WTC11 (cell line): ENCODE measurements at regions not wholly inside any gene's neighbourhood (a gene's known extent, or its start where the extent isn't known, plus 50 kb on each side); places are given as distances from the start of the nearest gene placed in this dataset.

Source experiments
- ATAC-seq: fragments of 200-7000 bp; cut with Tn5 transposase; 2 replicates; pipeline ENCODE4 v1.10.0; 2021; ENCODE audit warnings: mild to moderate bottlenecking, moderate library complexity
- CTCF ChIA-PET: fragments of 300-600 bp; sonication (Branson Sonifier 250); formaldehyde crosslinking; loops from one replicate; lab custom pipeline; 2021; ENCODE audit warnings: antibody characterized with exemption; lab: Charles Lee
- POLR2A ChIA-PET: fragments of 350-600 bp; sonication (Branson Sonifier 250); formaldehyde crosslinking; loops from one replicate; lab custom pipeline; 2021; ENCODE audit warnings: antibody characterized with exemption; lab: Charles Lee
- DNase-seq: peaks from one replicate; pipeline ENCODE4 v3.0.0; 2021; ENCODE audit warnings: low spot score
- H3K27ac Mint-ChIP-seq: 2 replicates; pipeline ENCODE4 v1.8.0; 2021; ENCODE audit warnings: mixed read lengths
- H3K27me3 Mint-ChIP-seq: 2 replicates; pipeline ENCODE4 v1.8.0; 2021; ENCODE audit warnings: low read depth, mild to moderate bottlenecking, moderate library complexity, mixed read lengths
- H3K36me3 Mint-ChIP-seq: 2 replicates; pipeline ENCODE4 v1.8.0; 2021; ENCODE audit warnings: mixed read lengths
- H3K4me1 Mint-ChIP-seq: 2 replicates; pipeline ENCODE4 v1.8.0; 2022; ENCODE audit warnings: mixed read lengths
- H3K4me3 Mint-ChIP-seq: 2 replicates; pipeline ENCODE4 v1.8.0; 2021; ENCODE audit warnings: mild to moderate bottlenecking, moderate library complexity, mixed read lengths
- H3K9me3 Mint-ChIP-seq: 2 replicates; pipeline ENCODE4 v1.8.0; 2021; ENCODE audit warnings: mixed read lengths
- CREM ChIP-seq: sonication (generic); formaldehyde crosslinking; IDR thresholded peaks from 2 replicates; pipeline ENCODE4 v1.8.1; 2022; ENCODE audit warnings: mild to moderate bottlenecking, missing genetic modification reagents, moderate library complexity
- EMX1 ChIP-seq: fragments of 250-450 bp; sonication (Bioruptor Pico); IDR thresholded peaks from 2 replicates; pipeline ENCODE4 v1.8.0; 2021; ENCODE audit warnings: mild to moderate bottlenecking
- ETV6 ChIP-seq: sonication (generic); formaldehyde crosslinking; IDR thresholded peaks from 2 replicates; pipeline ENCODE4 v1.8.1; 2022; ENCODE audit warnings: mild to moderate bottlenecking, missing genetic modification reagents
- FOXP1 ChIP-seq: sonication (generic); formaldehyde crosslinking; IDR thresholded peaks from 2 replicates; pipeline ENCODE4 v1.8.0; 2022; ENCODE audit warnings: missing genetic modification reagents, mild to moderate bottlenecking, moderate library complexity, borderline replicate concordance
- FOXP4 ChIP-seq: sonication (generic); formaldehyde crosslinking; IDR thresholded peaks from 2 replicates; pipeline ENCODE4 v1.8.0; 2022; ENCODE audit warnings: mild to moderate bottlenecking, missing genetic modification reagents
- GRHL2 ChIP-seq: fragments of 250-450 bp; sonication (Bioruptor Pico); IDR thresholded peaks from 2 replicates; pipeline ENCODE4 v1.8.0; 2022; ENCODE audit warnings: mild to moderate bottlenecking, moderate library complexity; ENCODE audit not compliant: insufficient replicate concordance, severe bottlenecking
- GTF2I ChIP-seq: fragments of 250-450 bp; sonication (Bioruptor Pico); conservative IDR thresholded peaks from 2 replicates; pipeline ENCODE4 v1.4.0; 2021; ENCODE audit warnings: mild to moderate bottlenecking
- JAZF1 ChIP-seq: fragments of 250-450 bp; sonication (Bioruptor Pico); IDR thresholded peaks from 2 replicates; pipeline ENCODE4 v1.9.0; 2021; ENCODE audit warnings: moderate library complexity, mild to moderate bottlenecking, inconsistent platforms
- KAT7 ChIP-seq: sonication (generic); formaldehyde crosslinking; IDR thresholded peaks from 2 replicates; pipeline ENCODE4 v1.8.1; 2023; ENCODE audit warnings: missing genetic modification reagents, mild to moderate bottlenecking, borderline replicate concordance
- MLX ChIP-seq: sonication (generic); formaldehyde crosslinking; IDR thresholded peaks from 2 replicates; pipeline ENCODE4 v1.8.1; 2023; ENCODE audit warnings: mild to moderate bottlenecking, missing genetic modification reagents, moderate library complexity
- MYBL2 ChIP-seq: sonication (generic); formaldehyde crosslinking; IDR thresholded peaks from 2 replicates; pipeline ENCODE4 v1.8.1; 2023; ENCODE audit warnings: mild to moderate bottlenecking, moderate library complexity, missing genetic modification reagents
- PREB ChIP-seq: sonication (generic); formaldehyde crosslinking; IDR thresholded peaks from 2 replicates; pipeline ENCODE4 v1.8.1; 2022; ENCODE audit warnings: mild to moderate bottlenecking, missing genetic modification reagents, moderate library complexity, borderline replicate concordance
- RORB ChIP-seq: fragments of 250-450 bp; sonication (Bioruptor Pico); IDR thresholded peaks from 2 replicates; pipeline ENCODE4 v1.9.0; 2021; ENCODE audit warnings: mild to moderate bottlenecking
- SMAD4 ChIP-seq: sonication (generic); formaldehyde crosslinking; IDR thresholded peaks from 2 replicates; pipeline ENCODE4 v1.8.0; 2022; ENCODE audit warnings: mild to moderate bottlenecking, missing genetic modification reagents
- SOX15 ChIP-seq: fragments of 250-450 bp; sonication (Bioruptor Pico); IDR thresholded peaks from 2 replicates; pipeline ENCODE4 v1.9.0; 2021; ENCODE audit warnings: mild to moderate bottlenecking
- TCF7 ChIP-seq: sonication (generic); formaldehyde crosslinking; IDR thresholded peaks from 2 replicates; pipeline ENCODE4 v1.8.0; 2022; ENCODE audit warnings: mild to moderate bottlenecking, low read depth, missing genetic modification reagents, moderate library complexity
- ZNF121 ChIP-seq: sonication (generic); formaldehyde crosslinking; IDR thresholded peaks from 2 replicates; pipeline ENCODE4 v1.8.0; 2023; ENCODE audit warnings: missing genetic modification reagents
- ZNF263 ChIP-seq: sonication (generic); formaldehyde crosslinking; IDR thresholded peaks from 2 replicates; pipeline ENCODE4 v1.8.1; 2022; ENCODE audit warnings: low read depth, mild to moderate bottlenecking, moderate library complexity, missing genetic modification reagents
- ZNF317 ChIP-seq: sonication (generic); formaldehyde crosslinking; IDR thresholded peaks from 2 replicates; pipeline ENCODE4 v1.8.1; 2023; ENCODE audit warnings: low read depth, mild to moderate bottlenecking, moderate library complexity, missing genetic modification reagents, borderline replicate concordance
- TF ChIP-seq, protein P1 (sequence below): sonication (generic); formaldehyde crosslinking; IDR thresholded peaks from 2 replicates; pipeline ENCODE4 v1.8.1; 2022; ENCODE audit warnings: low read depth, missing genetic modification reagents, borderline replicate concordance
- TF ChIP-seq, protein P2 (sequence below): sonication (generic); formaldehyde crosslinking; IDR thresholded peaks from 2 replicates; pipeline ENCODE4 v1.8.1; 2023; ENCODE audit warnings: mild to moderate bottlenecking, moderate library complexity, missing genetic modification reagents

GRCh38 chr5:121366515-121366914 lies 485.2 kb upstream of the FTMT start:
- POLR2A ChIA-PET = no interaction called here
- no peak for TF ChIP-seq GTF2I (CRISPR knock-in tag)
- TF ChIP-seq ZNF263 (CRISPR knock-in tag) = no peak
- no peak for TF ChIP-seq KAT7 (CRISPR knock-in tag)
- TF ChIP-seq, protein P1, sequence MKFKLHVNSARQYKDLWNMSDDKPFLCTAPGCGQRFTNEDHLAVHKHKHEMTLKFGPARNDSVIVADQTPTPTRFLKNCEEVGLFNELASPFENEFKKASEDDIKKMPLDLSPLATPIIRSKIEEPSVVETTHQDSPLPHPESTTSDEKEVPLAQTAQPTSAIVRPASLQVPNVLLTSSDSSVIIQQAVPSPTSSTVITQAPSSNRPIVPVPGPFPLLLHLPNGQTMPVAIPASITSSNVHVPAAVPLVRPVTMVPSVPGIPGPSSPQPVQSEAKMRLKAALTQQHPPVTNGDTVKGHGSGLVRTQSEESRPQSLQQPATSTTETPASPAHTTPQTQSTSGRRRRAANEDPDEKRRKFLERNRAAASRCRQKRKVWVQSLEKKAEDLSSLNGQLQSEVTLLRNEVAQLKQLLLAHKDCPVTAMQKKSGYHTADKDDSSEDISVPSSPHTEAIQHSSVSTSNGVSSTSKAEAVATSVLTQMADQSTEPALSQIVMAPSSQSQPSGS = no peak
- no peak for TF ChIP-seq GRHL2 (CRISPR knock-in tag)
- TF ChIP-seq RORB (CRISPR knock-in tag) = no peak
- no peak for TF ChIP-seq MYBL2 (CRISPR knock-in tag)
- TF ChIP-seq TCF7 (CRISPR knock-in tag) = no peak
- TF ChIP-seq, all 79 proteins: peak for 0
- no peaks in the 10 kb centered on the region for H3K36me3 Mint-ChIP-seq
- H3K27ac Mint-ChIP-seq = no peak overlapping the region
- H3K9me3 Mint-ChIP-seq = no peaks in the 10 kb centered on the region
- H3K4me1 Mint-ChIP-seq = no peaks in the 10 kb centered on the region
- CTCF ChIA-PET = no interaction called here
- ATAC-seq (no peak), DNase-seq (no peak)
- no peaks in the 10 kb centered on the region for H3K27me3 Mint-ChIP-seq
- no peak overlapping the region for H3K4me3 Mint-ChIP-seq

DNA sequence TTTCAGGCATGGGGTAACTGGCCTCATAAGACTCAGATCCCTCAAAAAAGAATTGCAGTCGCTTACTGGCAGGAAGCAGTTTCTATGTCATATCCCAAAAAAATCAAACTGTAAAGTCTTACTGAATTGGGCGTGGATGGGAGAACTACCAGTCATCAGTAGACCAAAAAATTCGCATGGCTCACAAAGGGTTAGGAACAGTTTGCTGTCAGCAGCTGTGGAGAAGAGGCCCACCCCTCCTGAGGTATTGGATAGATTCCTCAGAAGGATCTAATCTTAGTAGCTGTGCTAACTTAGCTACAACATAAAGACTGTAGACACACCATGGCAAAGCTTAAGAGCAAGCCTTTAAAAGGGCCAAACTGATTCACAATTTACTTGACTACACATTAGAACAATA lies 478.3 kb upstream of the FTMT start:
- POLR2A ChIA-PET = no interaction called here

DNA sequence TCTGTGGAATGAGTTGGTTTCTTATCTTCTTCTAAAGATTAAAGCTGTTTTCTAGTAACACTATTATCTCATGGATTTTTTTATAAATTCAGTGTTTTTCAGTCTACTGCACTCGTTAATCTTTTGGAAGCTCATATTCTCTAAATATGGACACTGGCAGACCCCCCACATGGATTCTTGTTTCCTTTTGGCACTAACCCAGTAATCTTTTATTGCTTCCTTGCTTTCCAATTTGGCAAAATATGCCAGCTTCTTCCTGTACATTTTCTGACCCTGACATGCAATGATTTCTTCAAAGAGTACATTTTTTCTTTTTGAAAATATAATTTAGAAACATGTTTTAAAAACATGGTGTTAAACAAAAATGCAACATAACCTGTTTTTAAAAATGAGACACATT lies 474.2 kb upstream of the FTMT start:
- no peaks in the 10 kb centered on the region for H3K36me3 Mint-ChIP-seq
- H3K4me3 Mint-ChIP-seq = no peak overlapping the region
- ATAC-seq (no peak), DNase-seq (no peak)
- no peaks in the 10 kb centered on the region for H3K9me3 Mint-ChIP-seq
- H3K4me1 Mint-ChIP-seq = peaks cover 10% of the 10 kb centered on the region; the same call in 1 of the 2 replicates
- H3K27me3 Mint-ChIP-seq = no peaks in the 10 kb centered on the region
- no peak overlapping the region for H3K27ac Mint-ChIP-seq
- ChIA-PET CTCF (no interaction called here), POLR2A (interaction anchor here (0.6 kb wide), 1 partner anchor 465 kb away, joined by 3 read pairs; no protein-coding TSS in a partner anchor)
- no peak for TF ChIP-seq FOXP4 (CRISPR knock-in tag)
- no peak for TF ChIP-seq ZNF317 (CRISPR knock-in tag)
- TF ChIP-seq MYBL2 (CRISPR knock-in tag) = no peak
- TF ChIP-seq FOXP1 (CRISPR knock-in tag) = no peak
- TF ChIP-seq MLX (CRISPR knock-in tag) = no peak
- TF ChIP-seq, protein P2, sequence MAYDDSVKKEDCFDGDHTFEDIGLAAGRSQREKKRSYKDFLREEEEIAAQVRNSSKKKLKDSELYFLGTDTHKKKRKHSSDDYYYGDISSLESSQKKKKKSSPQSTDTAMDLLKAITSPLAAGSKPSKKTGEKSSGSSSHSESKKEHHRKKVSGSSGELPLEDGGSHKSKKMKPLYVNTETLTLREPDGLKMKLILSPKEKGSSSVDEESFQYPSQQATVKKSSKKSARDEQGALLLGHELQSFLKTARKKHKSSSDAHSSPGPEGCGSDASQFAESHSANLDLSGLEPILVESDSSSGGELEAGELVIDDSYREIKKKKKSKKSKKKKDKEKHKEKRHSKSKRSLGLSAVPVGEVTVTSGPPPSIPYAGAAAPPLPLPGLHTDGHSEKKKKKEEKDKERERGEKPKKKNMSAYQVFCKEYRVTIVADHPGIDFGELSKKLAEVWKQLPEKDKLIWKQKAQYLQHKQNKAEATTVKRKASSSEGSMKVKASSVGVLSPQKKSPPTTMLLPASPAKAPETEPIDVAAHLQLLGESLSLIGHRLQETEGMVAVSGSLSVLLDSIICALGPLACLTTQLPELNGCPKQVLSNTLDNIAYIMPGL (CRISPR knock-in tag) = no peak
- TF ChIP-seq CREM (CRISPR knock-in tag) = no peak
- TF ChIP-seq SOX15 (CRISPR knock-in tag) = no peak
- TF ChIP-seq SMAD4 = no peak
- no peak for TF ChIP-seq PREB (CRISPR knock-in tag)
- TF ChIP-seq JAZF1 (CRISPR knock-in tag) = no peak
- TF ChIP-seq ZNF121 (CRISPR knock-in tag) = no peak

More for the DNA sequence above, 478.3 kb upstream of the FTMT start:
- CTCF ChIA-PET = no interaction called here
- ATAC-seq (no peak; the same call in 1 of the 2 replicates), DNase-seq (no peak)
- H3K4me1 Mint-ChIP-seq = no peaks in the 10 kb centered on the region
- H3K9me3 Mint-ChIP-seq = no peaks in the 10 kb centered on the region
- TF ChIP-seq, protein P1 = no peak
- TF ChIP-seq EMX1 (CRISPR knock-in tag) (no peak), ETV6 (CRISPR knock-in tag) (no peak), PREB (CRISPR knock-in tag) (no peak)
- H3K27me3 Mint-ChIP-seq = no peaks in the 10 kb centered on the region
- no peaks in the 10 kb centered on the region for H3K36me3 Mint-ChIP-seq
- H3K4me3 Mint-ChIP-seq = no peak overlapping the region
- no peak overlapping the region for H3K27ac Mint-ChIP-seq
